HUES6 (cell line): ENCODE measurements at regions not wholly inside any gene's neighbourhood (a gene's known extent, or its start where the extent isn't known, plus 50 kb on each side); places are given as distances from the start of the nearest gene placed in this dataset.

ENCODE experiments used
- H3K27ac ChIP-seq: 2 replicates; pipeline ENCODE4 v1.7.0; 2013; ENCODE audit warnings: low read depth, mild to moderate bottlenecking, low read length, inconsistent platforms
- H3K27me3 ChIP-seq: 2 replicates; pipeline ENCODE4 v1.6.1; 2013; ENCODE audit warnings: low read length; ENCODE audit not compliant: control insufficient read depth, insufficient read depth
- H3K36me3 ChIP-seq: 2 replicates; pipeline ENCODE4 v1.6.1; 2013; ENCODE audit warnings: low read length; ENCODE audit not compliant: control insufficient read depth, insufficient read depth
- H3K4me1 ChIP-seq: 2 replicates; pipeline ENCODE4 v1.6.1; 2013; ENCODE audit warnings: low read length; ENCODE audit not compliant: control insufficient read depth, insufficient read depth
- H3K4me3 ChIP-seq: 2 replicates; pipeline ENCODE4 v1.5.1; 2013; ENCODE audit warnings: low read depth, low read length
- H3K9ac ChIP-seq: one replicate; pipeline ENCODE4 v1.6.1; 2013; ENCODE audit warnings: mild to moderate bottlenecking, low read length
- H3K9me3 ChIP-seq: 2 replicates; pipeline ENCODE4 v1.6.1; 2013; ENCODE audit warnings: low read depth, low read length; ENCODE audit not compliant: control insufficient read depth, insufficient read depth

DNA sequence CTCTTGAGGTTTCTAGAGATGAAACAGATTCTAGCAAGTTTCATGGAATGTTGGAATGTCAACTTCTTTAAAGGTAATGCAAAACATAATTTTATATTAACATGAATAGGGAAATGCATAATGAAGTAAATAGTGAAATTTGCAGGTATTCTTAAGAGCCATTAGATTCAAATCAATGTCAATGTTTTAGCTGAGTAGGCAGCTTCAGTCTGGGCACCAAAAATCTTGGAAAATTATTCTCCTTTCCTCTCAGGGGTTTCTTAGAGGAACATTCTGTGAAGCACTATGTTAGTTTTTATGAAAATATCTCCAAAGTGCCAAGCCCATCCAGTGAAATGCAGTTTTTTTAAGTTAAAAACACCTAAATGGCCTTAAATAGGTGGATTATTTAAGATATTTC, 300.8 kb downstream of the PAX1 start:
- Histone ChIP-seq H3K27ac (no peak overlapping the region), H3K9ac (no peak overlapping the region), H3K36me3 (no peaks in the 10 kb centered on the region), H3K4me3 (no peak overlapping the region), H3K27me3 (no peaks in the 10 kb centered on the region), H3K9me3 (peaks cover 16% of the 10 kb centered on the region), H3K4me1 (no peaks in the 10 kb centered on the region)

- Histone ChIP-seq H3K36me3 (no peaks in the 10 kb centered on the region), H3K27me3 (no peaks in the 10 kb centered on the region), H3K9ac (no peak overlapping the region), H3K9me3 (peaks cover 16% of the 10 kb centered on the region), H3K27ac (no peak overlapping the region), H3K4me1 (no peaks in the 10 kb centered on the region), H3K4me3 (no peak overlapping the region)
Measured at GRCh38 chr20:22005535-22005934, 300.1 kb downstream of the PAX1 start.

DNA sequence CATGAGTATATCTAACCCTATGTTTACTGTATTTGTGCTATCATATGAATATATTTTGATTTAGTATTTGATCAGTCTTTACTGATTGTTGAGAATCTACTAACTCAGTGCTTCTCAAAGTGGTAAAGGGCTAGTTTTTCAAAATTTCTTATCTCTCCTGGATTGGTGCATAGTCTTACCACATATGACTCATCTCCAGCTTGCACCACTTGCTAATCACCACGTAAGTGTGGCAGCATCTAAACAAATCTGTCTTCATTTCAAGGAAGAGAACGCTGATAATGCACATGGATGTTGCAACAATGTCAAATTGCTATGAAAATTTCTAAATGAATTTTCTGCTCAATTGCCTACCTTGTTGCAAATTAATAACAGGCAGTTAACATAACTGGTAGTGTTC, 299.5 kb downstream of the PAX1 start:
- H3K27ac ChIP-seq: no peak overlapping the region
- H3K36me3 ChIP-seq: no peaks in the 10 kb centered on the region
- no peak overlapping the region for H3K4me3 ChIP-seq
- no peak overlapping the region for H3K9ac ChIP-seq
- no peaks in the 10 kb centered on the region for H3K27me3 ChIP-seq
- H3K9me3 ChIP-seq: peaks cover 16% of the 10 kb centered on the region
- H3K4me1 ChIP-seq: no peaks in the 10 kb centered on the region

- Histone ChIP-seq H3K9me3 (peaks cover 7% of the 10 kb centered on the region; the same call in 1 of the 2 replicates), H3K9ac (no peak overlapping the region), H3K36me3 (no peaks in the 10 kb centered on the region), H3K27ac (no peak overlapping the region), H3K27me3 (no peaks in the 10 kb centered on the region), H3K4me3 (no peak overlapping the region), H3K4me1 (no peaks in the 10 kb centered on the region)
Measured at GRCh38 chr20:22003680-22004079, 298.2 kb downstream of the PAX1 start.

GRCh38 chr20:22001886-22002285, 296.4 kb downstream of the PAX1 start:
- Histone ChIP-seq H3K9ac (no peak overlapping the region), H3K4me1 (no peaks in the 10 kb centered on the region), H3K27ac (no peak overlapping the region), H3K9me3 (no peaks in the 10 kb centered on the region), H3K27me3 (no peaks in the 10 kb centered on the region), H3K4me3 (no peak overlapping the region), H3K36me3 (no peaks in the 10 kb centered on the region)

DNA sequence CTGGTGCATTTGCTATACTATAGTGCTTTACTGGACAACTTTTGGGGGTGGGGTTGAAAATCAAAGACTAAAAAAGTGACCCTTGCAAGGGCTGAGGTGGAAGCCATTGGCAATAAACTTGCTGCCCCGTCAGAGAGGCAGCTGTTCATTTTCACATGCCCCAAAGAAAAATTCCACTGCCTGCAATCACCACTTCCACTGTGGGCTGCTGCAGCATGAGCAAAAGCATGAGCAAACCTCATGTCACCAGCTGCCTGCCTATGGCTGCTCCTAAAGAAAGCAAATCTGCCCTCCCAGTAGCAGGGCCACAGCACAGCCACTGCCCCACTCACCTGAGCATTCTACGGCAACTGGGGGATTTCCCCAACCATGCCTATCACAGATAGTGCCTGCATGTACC, 290.0 kb downstream of the PAX1 start:
- Histone ChIP-seq H3K27me3 (no peaks in the 10 kb centered on the region), H3K27ac (no peak overlapping the region), H3K4me3 (no peak overlapping the region), H3K9ac (no peak overlapping the region), H3K9me3 (no peaks in the 10 kb centered on the region), H3K4me1 (no peaks in the 10 kb centered on the region), H3K36me3 (no peaks in the 10 kb centered on the region)

GRCh38 chr20:21994203-21994602, 288.7 kb downstream of the PAX1 start:
- no peaks in the 10 kb centered on the region for H3K27me3 ChIP-seq
- no peaks in the 10 kb centered on the region for H3K4me1 ChIP-seq
- H3K27ac ChIP-seq: no peak overlapping the region
- no peaks in the 10 kb centered on the region for H3K36me3 ChIP-seq
- no peaks in the 10 kb centered on the region for H3K9me3 ChIP-seq
- no peak overlapping the region for H3K9ac ChIP-seq
- no peak overlapping the region for H3K4me3 ChIP-seq

DNA sequence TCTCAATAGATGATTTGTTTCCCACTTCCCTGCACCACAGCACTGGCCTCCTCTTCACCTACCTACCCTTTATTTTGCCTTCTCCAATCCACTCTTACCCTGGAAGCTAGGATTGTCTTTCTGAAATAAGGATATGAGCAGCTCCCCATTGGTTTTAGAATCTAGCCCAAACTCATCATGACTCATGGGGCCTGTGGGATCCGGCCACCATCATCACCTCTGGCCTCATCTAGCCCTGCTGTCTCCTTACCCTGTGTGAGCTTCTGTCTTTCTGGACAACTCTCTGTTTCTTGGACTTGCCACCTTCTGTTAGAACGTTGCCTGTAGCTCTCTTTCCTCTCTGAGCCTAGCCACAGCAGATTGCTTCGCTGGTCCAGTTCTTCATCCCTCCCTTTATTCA, 277.1 kb downstream of the PAX1 start:
- H3K4me3 ChIP-seq: no peak overlapping the region
- no peak overlapping the region for H3K9ac ChIP-seq
- H3K9me3 ChIP-seq: no peaks in the 10 kb centered on the region
- H3K4me1 ChIP-seq: no peaks in the 10 kb centered on the region
- H3K27me3 ChIP-seq: no peaks in the 10 kb centered on the region
- H3K36me3 ChIP-seq: no peaks in the 10 kb centered on the region
- no peak overlapping the region for H3K27ac ChIP-seq

- no peaks in the 10 kb centered on the region for H3K9me3 ChIP-seq
- H3K4me3 ChIP-seq: no peak overlapping the region
- H3K4me1 ChIP-seq: no peaks in the 10 kb centered on the region
- H3K27me3 ChIP-seq: no peaks in the 10 kb centered on the region
- no peak overlapping the region for H3K9ac ChIP-seq
- no peak overlapping the region for H3K27ac ChIP-seq
- H3K36me3 ChIP-seq: no peaks in the 10 kb centered on the region
Measured at GRCh38 chr20:21981597-21982344, 276.3 kb downstream of the PAX1 start.

GRCh38 chr20:21981179-21981578, 275.7 kb downstream of the PAX1 start:
- no peaks in the 10 kb centered on the region for H3K9me3 ChIP-seq
- H3K27ac ChIP-seq: no peak overlapping the region
- H3K27me3 ChIP-seq: no peaks in the 10 kb centered on the region
- no peak overlapping the region for H3K4me3 ChIP-seq
- no peak overlapping the region for H3K9ac ChIP-seq
- H3K36me3 ChIP-seq: no peaks in the 10 kb centered on the region
- H3K4me1 ChIP-seq: no peaks in the 10 kb centered on the region

GRCh38 chr20:21971436-21971835, 266.0 kb downstream of the PAX1 start:
- Histone ChIP-seq H3K9ac (no peak overlapping the region), H3K36me3 (no peaks in the 10 kb centered on the region), H3K27me3 (no peaks in the 10 kb centered on the region), H3K4me3 (no peak overlapping the region), H3K9me3 (no peaks in the 10 kb centered on the region), H3K27ac (no peak overlapping the region), H3K4me1 (no peaks in the 10 kb centered on the region)
